Endothelial cell of umbilical vein (primary cell): ENCODE measurements at regions not wholly inside any gene's neighbourhood (a gene's known extent, or its start where the extent isn't known, plus 50 kb on each side); places are given as distances from the start of the nearest gene placed in this dataset.

Source experiments
- BruUV-seq: library from RNA; stranded (reverse); fragments of 400-500 nt; replicated peaks from 2 replicates; lab custom pipeline; 2021; lab: Mats Ljungman, UMichigan
- CTCF ChIA-PET: fragments of 300-600, 350-600 bp; sonication (Branson Sonifier 250); formaldehyde crosslinking; loops from one replicate; lab custom pipeline; 2021; ENCODE audit warnings: antibody characterized with exemption, inconsistent platforms; lab: Charles Lee
- POLR2A ChIA-PET: fragments of 300-600, 350-600 bp; sonication (Branson Sonifier 250); formaldehyde crosslinking; loops from one replicate; lab custom pipeline; 2021; ENCODE audit warnings: antibody characterized with exemption, inconsistent platforms; lab: Charles Lee
- DNase-seq: peaks from one replicate; pipeline ENCODE4 v3.0.0-alpha.2; 2011; ENCODE audit warnings: low read depth, low spot score
- FAIRE-seq: peaks from 2 replicates; lab custom pipeline; 2011; peaks lifted over from hg19 to GRCh38; lab: Jason Lieb, UNC
- H2AFZ ChIP-seq: 2 replicates; pipeline ENCODE4 v1.6.0; 2012; ENCODE audit warnings: low read depth, low read length, control low read depth, inconsistent platforms
- H3K27ac ChIP-seq: 2 replicates; pipeline ENCODE4 v1.5.1; 2011; ENCODE audit warnings: low read depth, mild to moderate bottlenecking, control low read depth, low read length, moderate library complexity; ENCODE audit not compliant: insufficient read depth
- H3K27me3 ChIP-seq, 2 experiments: 2 replicates each; pipeline versions ENCODE4 v1.6.0 to v1.6.1; 2011; ENCODE audit warnings: low read length in 2 of 2, mixed read lengths in 1 of 2; ENCODE audit not compliant: control insufficient read depth in 2 of 2, insufficient read depth in 2 of 2
- H3K36me3 ChIP-seq, 2 experiments: 2 replicates in 1 of 2; 3 replicates in 1 of 2; pipeline ENCODE4 v1.5.1; 2011; ENCODE audit warnings: low read length in 2 of 2, mild to moderate bottlenecking in 1 of 2, moderate library complexity in 1 of 2; ENCODE audit not compliant: control insufficient read depth in 2 of 2, insufficient read depth in 2 of 2; ENCODE audit errors: extremely low read depth in 1 of 2
- H3K4me1 ChIP-seq: 3 replicates; pipeline ENCODE4 v1.5.1; 2011; ENCODE audit warnings: mild to moderate bottlenecking, low read length; ENCODE audit not compliant: control insufficient read depth, insufficient read depth; ENCODE audit errors: extremely low read depth
- H3K4me2 ChIP-seq: 2 replicates; pipeline ENCODE4 v1.6.1; 2011; ENCODE audit warnings: low read length, control low read depth, mixed read lengths; ENCODE audit not compliant: insufficient read depth
- H3K4me3 ChIP-seq, 3 experiments: fragments of 200-600 bp in 1 of 3; sonication (generic), shearing (Covaris generic) in 1 of 3; replicated peaks in 1 of 3; 2 replicates each; pipeline ENCODE4 v1.5.1; 2011 to 2016; ENCODE audit warnings: control low read depth in 3 of 3, low read length in 3 of 3, mild to moderate bottlenecking in 2 of 3, inconsistent platforms in 1 of 3, low read depth in 1 of 3, moderate library complexity in 1 of 3; ENCODE audit not compliant: insufficient read depth in 1 of 3
- H3K79me2 ChIP-seq: 2 replicates; pipeline ENCODE4 v1.6.0; 2012; ENCODE audit warnings: low read length, inconsistent platforms; ENCODE audit not compliant: control insufficient read depth, insufficient read depth
- H3K9ac ChIP-seq: replicated peaks from 2 replicates; pipeline ENCODE3; 2011; ENCODE audit warnings: low read length, control low read depth; ENCODE audit not compliant: insufficient read depth; ENCODE audit errors: extremely low read depth
- H3K9me1 ChIP-seq: replicated peaks from 3 replicates; pipeline ENCODE4 v1.6.0; 2011; ENCODE audit warnings: mild to moderate bottlenecking, low read length; ENCODE audit not compliant: control insufficient read depth, insufficient read depth; ENCODE audit errors: extremely low read depth
- H3K9me3 ChIP-seq: replicated peaks from 2 replicates; pipeline ENCODE4 v1.5.1; 2012; ENCODE audit warnings: low read length, inconsistent platforms; ENCODE audit not compliant: control insufficient read depth, insufficient read depth
- H4K20me1 ChIP-seq: replicated peaks from 2 replicates; pipeline ENCODE3; 2011; ENCODE audit warnings: mild to moderate bottlenecking, low read length; ENCODE audit not compliant: control insufficient read depth, insufficient read depth; ENCODE audit errors: extremely low read depth
- CTCF ChIP-seq, 2 donors: IDR thresholded peaks; 1 replicate in 1 of 2; 2 replicates in 1 of 2; pipeline ENCODE4 v1.5.1; 2011; ENCODE audit warnings: low read length in 2 of 2, mild to moderate bottlenecking in 2 of 2, moderate library complexity in 2 of 2, control low read depth in 1 of 2, inconsistent platforms in 1 of 2, low read depth in 1 of 2; ENCODE audit not compliant: insufficient read depth in 1 of 2; ENCODE audit errors: extremely low read depth in 1 of 2
- EZH2 ChIP-seq: IDR thresholded peaks from 2 replicates; pipeline ENCODE4 v1.6.1; 2012; ENCODE audit warnings: borderline replicate concordance, low read depth, mild to moderate bottlenecking, moderate library complexity, low read length, inconsistent platforms; ENCODE audit not compliant: severe bottlenecking
- FOS ChIP-seq: IDR thresholded peaks from 2 replicates; pipeline ENCODE4 v1.6.1; 2011; ENCODE audit warnings: mild to moderate bottlenecking, low read length, moderate library complexity, borderline replicate concordance; ENCODE audit not compliant: insufficient read depth
- GATA2 ChIP-seq: IDR thresholded peaks from 2 replicates; pipeline ENCODE4 v1.7.0; 2011; ENCODE audit warnings: low read depth, mild to moderate bottlenecking, moderate library complexity, mixed read lengths, low read length; ENCODE audit not compliant: insufficient read length, insufficient read depth
- JUN ChIP-seq: IDR thresholded peaks from 2 replicates; pipeline ENCODE4 v1.6.1; 2011; ENCODE audit warnings: borderline replicate concordance, low read depth; ENCODE audit not compliant: insufficient read length, insufficient read depth
- MAX ChIP-seq: IDR thresholded peaks from 2 replicates; pipeline ENCODE4 v1.6.1; 2011; ENCODE audit not compliant: insufficient read depth, insufficient read length
- MYC ChIP-seq: IDR thresholded peaks from one replicate; pipeline ENCODE4 v1.6.1; 2011; ENCODE audit warnings: mild to moderate bottlenecking, low read depth, low read length
- POLR2A ChIP-seq: IDR thresholded peaks from 2 replicates; pipeline ENCODE4 v1.6.1; 2012; ENCODE audit warnings: low read depth, mild to moderate bottlenecking, control low read depth, low read length
- POLR2AphosphoS5 ChIP-seq: IDR thresholded peaks from 2 replicates; pipeline ENCODE4 v1.6.1; 2012; ENCODE audit warnings: low read depth, mild to moderate bottlenecking, control low read depth, low read length, moderate library complexity; ENCODE audit not compliant: insufficient read depth
- dilution Hi-C: fragments of 300-500 bp; cut with MboI; formaldehyde crosslinking; loops from one replicate; pipeline ENCODE4 v1.15.0; 2019; ENCODE audit warnings: low sequenced_read_pairs; ENCODE audit not compliant: extremely low pct_ligation_motif_present
- intact Hi-C: fragments of 100-400 bp; cut with micrococcal nuclease; formaldehyde crosslinking; loops from one replicate; pipeline ENCODE4 v1.10.0; 2022

GRCh38 chr3:148102156-148102555 lies 595.5 kb upstream of the AGTR1 start:
- no peaks in the 10 kb centered on the region for H3K9me3 ChIP-seq
- ChIA-PET POLR2A (no interaction called here), CTCF (no interaction called here)
- BruUV-seq: no TSS peak
- DNase-seq (no peak), FAIRE-seq (no peak)
- H3K4me3 ChIP-seq: no peak overlapping the region
- TF ChIP-seq MAX: no peak
- TF ChIP-seq FOS: no peak
- no peak for TF ChIP-seq POLR2AphosphoS5
- no peak for TF ChIP-seq MYC
- no peak for TF ChIP-seq CTCF (IDR thresholded peaks at IDR 0.05; ENCODE audit: extremely low read depth in 1 of 2, insufficient read depth in 1 of 2, low read depth in 1 of 2, low read length in 2 of 2)
- TF ChIP-seq EZH2: no peak
- TF ChIP-seq JUN: no peak
- TF ChIP-seq POLR2A: no peak
- TF ChIP-seq GATA2: no peak
- H3K27ac ChIP-seq: no peak overlapping the region
- no peak overlapping the region for H3K9ac ChIP-seq
- no peak overlapping the region for H2AFZ ChIP-seq
- dilution Hi-C loops: no loop called here
- H3K4me2 ChIP-seq: no peak overlapping the region
- H3K27me3 ChIP-seq: no peaks in the 10 kb centered on the region
- no peaks in the 10 kb centered on the region for H3K4me1 ChIP-seq
- intact Hi-C loops: no loop called here
- no peaks in the 10 kb centered on the region for H3K9me1 ChIP-seq
- no peaks in the 10 kb centered on the region for H3K79me2 ChIP-seq
- no peaks in the 10 kb centered on the region for H4K20me1 ChIP-seq
- H3K36me3 ChIP-seq: no peaks in the 10 kb centered on the region
